Keratinocyte (primary cell): ENCODE measurements at regions not wholly inside any gene's neighbourhood (a gene's known extent, or its start where the extent isn't known, plus 50 kb on each side); places are given as distances from the start of the nearest gene placed in this dataset.

Experiments used
- CTCF ChIP-seq, 3 experiments: IDR thresholded peaks in 1 of 3; conservative IDR thresholded peaks in 1 of 3; optimal IDR thresholded peaks in 1 of 3; 2 replicates in 2 of 3; 3 replicates in 1 of 3; pipeline versions ENCODE3 to v1.5.1; 2011; ENCODE audit warnings: low read length in 3 of 3, mild to moderate bottlenecking in 3 of 3, moderate library complexity in 2 of 3, control low read depth in 1 of 3, inconsistent platforms in 1 of 3; ENCODE audit not compliant: insufficient read depth in 2 of 3; ENCODE audit errors: extremely low read depth in 1 of 3
- EZH2 ChIP-seq: IDR thresholded peaks from one replicate; pipeline ENCODE4 v1.6.1; 2012; ENCODE audit warnings: inconsistent platforms, mild to moderate bottlenecking, low read length, moderate library complexity

GRCh38 chr7:42348631-42349030 lies 111.6 kb upstream of the GLI3 start:
- TF ChIP-seq CTCF (optimal IDR thresholded peaks at IDR 0.05 in 1 of 3, IDR thresholded peaks at IDR 0.05 in 1 of 3, conservative IDR thresholded peaks at IDR 0.05 in 1 of 3; ENCODE audit: extremely low read depth in 1 of 3, insufficient read depth in 2 of 3, low read length in 3 of 3) (no peak), EZH2 (no peak)
